GM12891 (cell line): ENCODE measurements at regions not wholly inside any gene's neighbourhood (a gene's known extent, or its start where the extent isn't known, plus 50 kb on each side); places are given as distances from the start of the nearest gene placed in this dataset.

Source experiments
- DNase-seq: peaks from one replicate; pipeline ENCODE4 v3.0.0; 2011; ENCODE audit warnings: low spot score; ENCODE audit not compliant: insufficient read length
- FAIRE-seq: peaks from 2 replicates; lab custom pipeline; 2011; peaks lifted over from hg19 to GRCh38; lab: Jason Lieb, UNC
- PAX5 ChIP-seq: IDR thresholded peaks from 2 replicates; pipeline ENCODE4 v1.6.1; 2011; ENCODE audit warnings: low read length, moderate library complexity, mild to moderate bottlenecking; ENCODE audit not compliant: insufficient read depth, severe bottlenecking
- POLR2A ChIP-seq: IDR thresholded peaks from 2 replicates; pipeline ENCODE4 v1.6.1; 2011; ENCODE audit warnings: low read depth, low read length, control low read depth
- POLR2AphosphoS5 ChIP-seq: IDR thresholded peaks from 2 replicates; pipeline ENCODE4 v1.6.1; 2011; ENCODE audit warnings: low read depth, low read length, control low read depth
- POU2F2 ChIP-seq: IDR thresholded peaks from 2 replicates; pipeline ENCODE4 v1.6.1; 2011; ENCODE audit warnings: low read depth, mild to moderate bottlenecking, control low read depth, low read length, moderate library complexity
- SPI1 ChIP-seq: IDR thresholded peaks from 2 replicates; pipeline ENCODE4 v1.6.1; 2011; ENCODE audit warnings: low read depth, low read length, control low read depth
- TAF1 ChIP-seq: IDR thresholded peaks from 2 replicates; pipeline ENCODE4 v1.6.1; 2011; ENCODE audit warnings: low read depth, low read length, control low read depth

DNA sequence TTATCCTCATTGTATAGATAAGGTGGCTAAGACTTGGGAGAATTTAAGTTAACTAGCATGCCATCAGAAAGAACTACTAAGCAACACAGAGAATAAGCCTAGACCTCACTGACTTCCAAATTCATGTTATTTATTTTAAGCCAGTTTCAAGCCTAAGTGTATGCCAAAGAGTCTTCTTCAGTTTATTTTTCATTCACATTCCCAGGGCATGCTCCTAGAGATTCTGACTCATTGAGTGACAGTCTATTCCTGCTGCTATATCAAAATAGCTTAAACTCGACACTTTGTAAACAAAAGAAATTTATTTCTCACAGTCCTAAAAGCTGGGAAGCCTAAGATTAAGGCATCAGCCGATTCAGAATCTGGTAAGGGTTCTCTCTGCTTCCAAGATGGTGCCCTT is 467.1 kb downstream of the MBD2 start:
- no peak for TF ChIP-seq SPI1
- TF ChIP-seq POU2F2 = no peak
- no peak for TF ChIP-seq POLR2A
- TF ChIP-seq TAF1 = no peak
- TF ChIP-seq PAX5 = no peak
- no peak for TF ChIP-seq POLR2AphosphoS5
- DNase-seq (no peak), FAIRE-seq (no peak)

DNA sequence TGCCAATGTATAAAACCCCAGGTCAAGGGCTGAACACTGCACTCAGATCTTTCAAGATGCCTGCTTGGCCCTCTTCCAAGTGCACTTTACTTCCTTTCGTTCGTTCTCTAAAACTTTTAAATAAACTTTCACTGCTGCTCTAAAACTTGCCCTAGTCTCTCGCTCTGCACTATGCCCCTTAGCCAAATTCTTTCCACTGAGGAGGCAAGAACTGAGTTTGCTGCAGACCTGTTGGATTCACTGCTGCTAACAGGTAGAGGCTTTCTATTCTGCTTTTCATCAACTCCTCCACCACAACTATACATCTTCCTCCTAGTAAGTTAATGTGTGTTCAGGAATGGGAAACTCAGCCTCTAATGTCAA is 467.9 kb downstream of the MBD2 start:
- TF ChIP-seq POU2F2 = no peak
- no peak for TF ChIP-seq TAF1
- TF ChIP-seq SPI1 = no peak
- TF ChIP-seq POLR2A = no peak
- no peak for TF ChIP-seq PAX5
- TF ChIP-seq POLR2AphosphoS5 = no peak
- no peak for DNase-seq
- no peak for FAIRE-seq

DNA sequence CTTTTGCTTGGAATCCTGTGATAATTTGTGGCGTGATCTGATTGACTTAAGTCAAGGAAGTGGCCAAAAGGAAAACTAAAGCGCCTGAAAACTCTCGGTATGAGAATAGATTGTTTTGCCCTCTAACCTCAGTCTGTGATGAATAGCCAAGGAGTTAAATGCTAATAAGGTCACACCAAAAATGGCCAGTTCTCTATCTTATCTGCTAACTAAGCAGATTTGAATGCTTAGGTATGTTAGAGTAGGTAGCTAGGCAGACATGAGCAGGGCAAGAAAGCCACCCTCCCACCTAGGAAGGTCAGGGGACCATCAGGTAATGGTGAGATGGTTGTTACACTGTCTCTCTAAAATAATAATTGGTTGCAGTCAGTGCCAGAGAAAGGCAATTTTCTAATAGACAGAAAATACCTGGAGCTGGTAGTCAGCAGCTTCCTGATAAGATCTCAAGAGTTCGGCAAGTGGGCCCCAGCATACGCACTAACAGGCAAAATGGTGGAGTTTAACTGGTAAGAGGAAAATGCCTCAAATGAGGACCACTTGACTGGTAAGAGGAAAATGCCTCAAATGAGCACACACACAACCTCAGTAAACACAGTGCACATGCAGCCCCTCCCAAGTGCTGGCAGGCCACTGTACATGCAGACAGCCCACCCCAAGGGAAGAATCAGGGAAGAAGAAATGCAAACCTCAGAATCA is 468.4 kb downstream of the MBD2 start:
- no peak for FAIRE-seq
- TF ChIP-seq TAF1 (no peak), PAX5 (no peak), SPI1 (no peak), POU2F2 (no peak), POLR2AphosphoS5 (no peak), POLR2A (no peak)
- no peak for DNase-seq

DNA sequence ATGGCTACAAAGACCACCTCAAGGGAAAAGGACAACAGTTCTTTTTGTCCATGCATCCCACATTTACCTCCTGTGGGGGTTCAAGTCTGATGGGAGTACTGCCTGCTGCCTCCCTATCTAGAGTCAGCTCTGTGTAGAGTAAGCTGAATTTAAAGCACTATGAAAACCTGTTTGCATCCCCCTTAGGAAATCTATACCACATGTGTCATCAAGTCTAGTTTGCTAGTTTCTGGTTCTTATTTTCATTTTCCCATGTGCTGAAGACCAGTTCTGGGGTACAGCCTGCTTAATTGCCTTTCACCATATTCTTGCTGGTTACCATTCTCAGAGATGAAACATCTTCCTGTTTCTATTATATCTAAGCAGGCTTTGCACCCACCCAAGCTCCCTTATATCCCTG is 470.3 kb downstream of the MBD2 start:
- DNase-seq (no peak), FAIRE-seq (no peak)
- TF ChIP-seq POU2F2 (no peak), TAF1 (no peak), PAX5 (no peak), SPI1 (no peak), POLR2A (no peak), POLR2AphosphoS5 (no peak)

DNA sequence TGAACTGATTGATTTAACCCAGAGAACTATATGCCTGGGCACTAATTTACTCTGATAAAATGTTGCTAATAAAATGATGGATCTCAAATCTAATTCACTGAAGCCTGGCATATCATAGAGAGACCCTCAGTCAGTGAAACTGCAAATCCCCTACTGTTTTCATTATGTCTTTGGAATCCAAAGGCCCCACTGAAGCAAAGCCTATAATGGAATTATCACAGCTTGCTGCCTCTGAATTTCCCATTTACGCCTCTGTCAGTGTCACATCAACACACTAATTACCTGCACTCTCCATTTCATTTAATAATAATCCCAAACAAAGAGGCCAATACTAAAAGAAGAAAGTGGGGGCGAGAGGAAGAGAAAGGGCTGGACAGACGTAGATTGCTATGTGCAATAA is 470.9 kb downstream of the MBD2 start:
- TF ChIP-seq SPI1 (no peak), POLR2AphosphoS5 (no peak), POLR2A (no peak), PAX5 (no peak), TAF1 (no peak), POU2F2 (no peak)
- FAIRE-seq = no peak
- no peak for DNase-seq

DNA sequence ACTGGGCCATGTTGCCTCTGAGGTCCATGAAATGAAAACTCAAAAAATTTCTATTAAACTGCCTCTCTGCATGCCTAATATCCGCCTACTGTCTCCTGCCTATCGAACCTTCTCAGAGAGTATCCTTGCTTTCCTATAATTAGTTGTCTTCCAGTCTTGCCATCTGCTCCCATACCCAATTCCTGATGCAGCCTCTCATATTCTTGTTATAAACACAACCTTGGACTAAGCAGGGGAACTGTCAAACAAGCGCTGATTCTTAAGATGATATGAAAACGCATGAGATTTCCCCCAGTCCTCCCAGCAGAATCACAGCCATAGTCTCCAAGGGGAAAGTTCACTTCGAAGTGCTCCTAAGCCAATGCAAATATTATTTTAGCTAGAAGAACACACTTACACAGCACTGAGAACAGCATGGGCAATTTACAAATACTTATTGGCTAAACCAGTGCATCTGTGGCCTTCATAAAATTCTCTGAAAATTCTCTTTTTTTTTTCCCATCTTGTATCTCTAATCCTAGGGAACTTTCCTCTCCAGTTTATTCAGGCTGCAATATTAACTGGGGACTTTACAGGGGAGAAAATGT is 471.6 kb downstream of the MBD2 start:
- TF ChIP-seq POLR2AphosphoS5 (no peak), POLR2A (no peak), PAX5 (no peak), POU2F2 (no peak), SPI1 (no peak), TAF1 (no peak)
- FAIRE-seq (no peak), DNase-seq (no peak)

DNA sequence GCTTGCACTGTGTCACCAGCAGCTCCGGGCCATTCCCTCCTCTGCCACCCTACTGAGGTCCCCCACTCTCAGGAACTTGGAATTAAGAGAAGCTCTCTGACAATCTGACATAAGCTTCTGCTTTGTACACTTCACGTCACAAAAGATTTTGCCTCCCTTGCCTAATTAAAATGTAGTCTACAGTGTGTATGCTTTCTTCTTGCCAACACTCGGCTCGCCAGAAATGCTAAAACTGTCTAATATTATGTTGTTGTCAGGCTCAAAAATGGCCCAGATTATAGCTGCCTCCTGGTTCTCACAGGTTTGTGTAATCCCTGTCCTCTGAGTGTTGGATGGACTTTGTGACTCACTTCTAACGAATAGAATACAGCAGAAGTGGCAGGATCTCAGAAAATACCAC is 474.7 kb downstream of the MBD2 start:
- DNase-seq (no peak), FAIRE-seq (no peak)
- no peak for TF ChIP-seq TAF1
- no peak for TF ChIP-seq POU2F2
- TF ChIP-seq PAX5 = no peak
- no peak for TF ChIP-seq POLR2AphosphoS5
- no peak for TF ChIP-seq SPI1
- no peak for TF ChIP-seq POLR2A

DNA sequence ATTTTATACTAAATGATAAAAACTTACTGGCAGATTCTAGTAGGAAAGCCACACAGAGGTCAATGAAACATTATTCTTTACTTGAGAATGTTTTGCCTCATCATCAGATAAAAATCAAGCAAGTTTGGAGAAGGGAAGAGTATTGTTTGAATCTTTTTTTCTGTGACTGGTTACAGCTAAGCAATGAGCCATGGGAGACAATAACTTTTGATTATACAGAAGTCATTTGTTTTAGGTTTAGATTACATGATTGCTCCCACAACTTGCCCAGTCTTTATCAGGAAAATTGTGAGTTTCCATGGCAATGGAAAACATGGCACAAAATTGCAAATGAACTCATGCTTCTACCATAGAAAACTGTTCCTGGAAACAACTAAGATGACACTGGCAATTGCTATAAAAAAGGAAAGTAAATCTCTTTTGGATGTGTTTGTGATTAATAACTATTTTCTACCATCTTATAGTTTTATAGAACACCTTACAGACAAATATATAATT is 476.8 kb downstream of the MBD2 start:
- DNase-seq (no peak), FAIRE-seq (no peak)
- TF ChIP-seq SPI1 (no peak), PAX5 (no peak), TAF1 (no peak), POLR2AphosphoS5 (no peak), POLR2A (no peak), POU2F2 (no peak)

DNA sequence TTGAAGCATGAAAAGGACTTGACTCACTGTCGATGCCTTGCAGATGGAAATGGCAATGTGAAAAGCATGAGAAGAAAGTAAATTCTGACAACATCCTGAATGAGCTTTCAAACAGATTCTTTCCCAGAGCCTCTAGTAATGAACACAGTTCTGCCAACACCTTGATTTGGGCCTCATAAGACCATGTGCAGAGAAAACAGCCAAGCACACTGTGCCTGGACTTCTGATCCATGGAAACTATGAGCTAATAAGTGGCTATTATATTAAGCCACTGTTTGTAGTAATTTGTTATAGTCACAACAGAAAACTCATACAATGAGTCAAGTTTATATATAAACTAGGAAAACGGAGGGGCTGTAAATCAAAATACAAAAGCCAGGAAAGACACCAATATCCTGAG is 477.3 kb downstream of the MBD2 start:
- TF ChIP-seq POLR2A = no peak
- TF ChIP-seq PAX5 = no peak
- no peak for TF ChIP-seq POU2F2
- no peak for TF ChIP-seq POLR2AphosphoS5
- no peak for TF ChIP-seq TAF1
- no peak for FAIRE-seq
- DNase-seq = no peak
